ENCODE measurements at regions not wholly inside any gene's neighbourhood (a gene's known extent, or its start where the extent isn't known, plus 50 kb on each side); places are given as distances from the start of the nearest gene placed in this dataset.

- TF ChIP-seq CTCF (IDR thresholded peaks at IDR 0.05; ENCODE audit: insufficient read depth, missing control alignments) = no peak
- no peak for FAIRE-seq
- DNase-seq (ENCODE audit: insufficient read length, low spot score) = no peak
Measured at GRCh38 chr3:137199678-137200077, 241.9 kb downstream of the IL20RB start.

- DNase-seq (ENCODE audit: insufficient read length, low spot score) (no peak), FAIRE-seq (no peak)
- no peak for TF ChIP-seq CTCF (IDR thresholded peaks at IDR 0.05; ENCODE audit: insufficient read depth, missing control alignments)
Measured at GRCh38 chr3:137201066-137201465, 243.3 kb downstream of the IL20RB start.

- no peak for DNase-seq (ENCODE audit: insufficient read length, low spot score)
- no peak for TF ChIP-seq CTCF (IDR thresholded peaks at IDR 0.05; ENCODE audit: insufficient read depth, missing control alignments)
- no peak for FAIRE-seq
Measured at GRCh38 chr3:137202941-137203340, 245.2 kb downstream of the IL20RB start.

GRCh38 chr3:137204409-137204808 lies 246.6 kb downstream of the IL20RB start:
- no peak for TF ChIP-seq CTCF (IDR thresholded peaks at IDR 0.05; ENCODE audit: insufficient read depth, missing control alignments)
- no peak for FAIRE-seq
- DNase-seq (ENCODE audit: insufficient read length, low spot score) = no peak

GRCh38 chr3:137205394-137206045 lies 247.7 kb downstream of the IL20RB start:
- no peak for TF ChIP-seq CTCF (IDR thresholded peaks at IDR 0.05; ENCODE audit: insufficient read depth, missing control alignments)
- FAIRE-seq = no peak
- no peak for DNase-seq (ENCODE audit: insufficient read length, low spot score)

- no peak for DNase-seq (ENCODE audit: insufficient read length, low spot score)
- no peak for FAIRE-seq
Measured at GRCh38 chr3:137207616-137208015, 249.8 kb downstream of the IL20RB start.

More at GRCh38 chr3:137207616-137208015, 249.8 kb downstream of the IL20RB start:
- no peak for TF ChIP-seq CTCF (IDR thresholded peaks at IDR 0.05; ENCODE audit: insufficient read depth, missing control alignments)
